HFFc6 (cell line): ENCODE measurements at regions not wholly inside any gene's neighbourhood (a gene's known extent, or its start where the extent isn't known, plus 50 kb on each side); places are given as distances from the start of the nearest gene placed in this dataset.
A peak's percentile ranks its signal among the peaks of the same experiment; 100 is the strongest.
"Not testable (repeated sequence)": the region's sequence is repeated elsewhere in the genome, so short reads cannot be mapped to it uniquely, and the experiment has no call there.

Experiments
- DNase-seq: peaks from one replicate; pipeline ENCODE4 v3.0.0-alpha.2; 2018
- H3K27ac Mint-ChIP-seq: 2 replicates; pipeline ENCODE4 v1.8.0; 2020; ENCODE audit warnings: mild to moderate bottlenecking, mixed read lengths
- H3K27me3 Mint-ChIP-seq: 2 replicates; pipeline ENCODE4 v1.8.0; 2021; ENCODE audit warnings: mild to moderate bottlenecking, moderate library complexity, mixed read lengths; ENCODE audit not compliant: insufficient read depth
- H3K36me3 Mint-ChIP-seq: 2 replicates; pipeline ENCODE4 v1.8.0; 2021; ENCODE audit warnings: low read depth, mixed read lengths
- H3K4me1 Mint-ChIP-seq: 2 replicates; pipeline ENCODE4 v1.8.0; 2020; ENCODE audit warnings: low read depth, mixed read lengths
- H3K4me3 Mint-ChIP-seq: 2 replicates; pipeline ENCODE4 v1.8.0; 2020; ENCODE audit warnings: mild to moderate bottlenecking, moderate library complexity, mixed read lengths
- H3K9me3 Mint-ChIP-seq: 2 replicates; pipeline ENCODE4 v1.8.0; 2020; ENCODE audit warnings: mild to moderate bottlenecking, mixed read lengths
- TF ChIP-seq, protein P1 (sequence below): fragments of 200-600 bp; sonication (generic); IDR thresholded peaks from 2 replicates; pipeline ENCODE4 v1.5.0; 2021; ENCODE audit warnings: antibody characterized with exemption, mild to moderate bottlenecking

GRCh38 chr14:77990337-77990736 lies 179.8 kb upstream of the NRXN3 start:
- DNase-seq = no peak
- no peaks in the 10 kb centered on the region for H3K36me3 Mint-ChIP-seq
- TF ChIP-seq, protein P1, sequence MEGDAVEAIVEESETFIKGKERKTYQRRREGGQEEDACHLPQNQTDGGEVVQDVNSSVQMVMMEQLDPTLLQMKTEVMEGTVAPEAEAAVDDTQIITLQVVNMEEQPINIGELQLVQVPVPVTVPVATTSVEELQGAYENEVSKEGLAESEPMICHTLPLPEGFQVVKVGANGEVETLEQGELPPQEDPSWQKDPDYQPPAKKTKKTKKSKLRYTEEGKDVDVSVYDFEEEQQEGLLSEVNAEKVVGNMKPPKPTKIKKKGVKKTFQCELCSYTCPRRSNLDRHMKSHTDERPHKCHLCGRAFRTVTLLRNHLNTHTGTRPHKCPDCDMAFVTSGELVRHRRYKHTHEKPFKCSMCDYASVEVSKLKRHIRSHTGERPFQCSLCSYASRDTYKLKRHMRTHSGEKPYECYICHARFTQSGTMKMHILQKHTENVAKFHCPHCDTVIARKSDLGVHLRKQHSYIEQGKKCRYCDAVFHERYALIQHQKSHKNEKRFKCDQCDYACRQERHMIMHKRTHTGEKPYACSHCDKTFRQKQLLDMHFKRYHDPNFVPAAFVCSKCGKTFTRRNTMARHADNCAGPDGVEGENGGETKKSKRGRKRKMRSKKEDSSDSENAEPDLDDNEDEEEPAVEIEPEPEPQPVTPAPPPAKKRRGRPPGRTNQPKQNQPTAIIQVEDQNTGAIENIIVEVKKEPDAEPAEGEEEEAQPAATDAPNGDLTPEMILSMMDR = no peak
- H3K27me3 Mint-ChIP-seq = peaks cover 3% of the 10 kb centered on the region; the same call in 1 of the 2 replicates
- H3K9me3 Mint-ChIP-seq = no peaks in the 10 kb centered on the region; the same call in 1 of the 2 replicates
- H3K4me3 Mint-ChIP-seq = no peak overlapping the region
- no peak overlapping the region for H3K27ac Mint-ChIP-seq
- peaks cover 10% of the 10 kb centered on the region; the same call in 1 of the 2 replicates for H3K4me1 Mint-ChIP-seq

DNA sequence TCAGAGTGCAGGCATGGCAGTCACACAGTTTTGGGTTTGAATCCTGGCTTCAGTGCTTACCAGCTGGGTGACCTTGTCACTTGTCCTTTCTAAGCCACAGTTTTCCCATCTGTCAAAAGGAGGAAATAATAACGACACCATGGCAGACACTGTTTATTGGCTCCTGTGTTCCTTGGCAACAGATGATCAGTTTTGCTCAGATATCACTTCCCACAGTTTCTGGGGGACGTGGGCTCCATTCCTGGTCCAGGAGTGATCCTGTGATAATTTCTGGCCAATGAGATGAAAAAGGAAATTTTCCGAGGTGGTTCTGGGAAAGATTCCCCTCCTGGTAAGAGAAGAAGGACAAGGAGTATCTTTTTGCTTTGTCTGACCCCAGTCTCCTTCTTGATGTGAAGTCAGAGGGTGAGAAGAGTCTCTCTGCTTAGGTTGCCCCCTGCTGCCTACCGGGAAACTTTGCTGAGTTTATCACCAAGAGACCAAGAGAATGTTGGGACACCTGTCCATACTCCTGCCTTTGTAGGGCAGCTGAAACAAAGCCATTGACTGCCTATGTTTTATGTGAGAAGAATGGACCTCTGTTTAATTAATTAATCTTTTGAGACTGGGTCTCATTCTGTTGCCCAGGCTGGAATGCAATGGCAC lies 178.9 kb upstream of the NRXN3 start:
- DNase-seq = no peak
- peaks cover 10% of the 10 kb centered on the region; the same call in 1 of the 2 replicates for H3K4me1 Mint-ChIP-seq
- TF ChIP-seq, protein P1 = no peak
- H3K36me3 Mint-ChIP-seq = no peaks in the 10 kb centered on the region
- H3K27me3 Mint-ChIP-seq = peaks cover 3% of the 10 kb centered on the region
- no peak overlapping the region for H3K4me3 Mint-ChIP-seq
- H3K27ac Mint-ChIP-seq = no peak overlapping the region
- peaks cover 4% of the 10 kb centered on the region for H3K9me3 Mint-ChIP-seq

GRCh38 chr14:78005325-78005724 lies 164.8 kb upstream of the NRXN3 start:
- Mint-ChIP-seq H3K4me3 (no peak overlapping the region), H3K4me1 (no peaks in the 10 kb centered on the region)
- DNase-seq = peak; percentile 17

GRCh38 chr14:78007160-78007559 lies 163.0 kb upstream of the NRXN3 start:
- Mint-ChIP-seq H3K27me3 (no peaks in the 10 kb centered on the region), H3K36me3 (peaks cover 3% of the 10 kb centered on the region; the same call in 1 of the 2 replicates), H3K9me3 (peaks cover 39% of the 10 kb centered on the region), H3K4me1 (no peaks in the 10 kb centered on the region), H3K27ac (no peak overlapping the region), H3K4me3 (no peak overlapping the region)
- DNase-seq = no peak
- TF ChIP-seq, protein P1 = no peak

More at GRCh38 chr14:78005325-78005724, 164.8 kb upstream of the NRXN3 start:
- Mint-ChIP-seq H3K27ac (no peak overlapping the region), H3K27me3 (no peaks in the 10 kb centered on the region), H3K36me3 (peaks cover 5% of the 10 kb centered on the region; the same call in 1 of the 2 replicates), H3K9me3 (peaks cover 56% of the 10 kb centered on the region)
- TF ChIP-seq, protein P1 = no peak

- Mint-ChIP-seq H3K4me1 (no peaks in the 10 kb centered on the region), H3K9me3 (peaks cover 27% of the 10 kb centered on the region), H3K27ac (no peak overlapping the region), H3K36me3 (no peaks in the 10 kb centered on the region), H3K27me3 (peaks cover 2% of the 10 kb centered on the region), H3K4me3 (no peak overlapping the region)
- TF ChIP-seq, protein P1 = no peak
- DNase-seq = peak; percentile 8
Observed at GRCh38 chr14:78010688-78011087, 159.5 kb upstream of the NRXN3 start.

- not testable (repeated sequence) for H3K4me3 Mint-ChIP-seq, H3K4me1 Mint-ChIP-seq, DNase-seq, H3K27ac Mint-ChIP-seq, H3K27me3 Mint-ChIP-seq, H3K36me3 Mint-ChIP-seq
- H3K9me3 Mint-ChIP-seq = peaks cover 21% of the 10 kb centered on the region
Observed at GRCh38 chr14:78013911-78014310, 156.3 kb upstream of the NRXN3 start.
